Panc1 (cell line): ENCODE measurements at regions not wholly inside any gene's neighbourhood (a gene's known extent, or its start where the extent isn't known, plus 50 kb on each side); places are given as distances from the start of the nearest gene placed in this dataset.
A peak's percentile ranks its signal among the peaks of the same experiment; 100 is the strongest.

Source experiments
- ATAC-seq: fragments of 200-7000 bp; cut with Tn5 transposase; 2 replicates; pipeline ENCODE4 v1.9.1; 2020; ENCODE audit warnings: mild to moderate bottlenecking, moderate library complexity
- BruUV-seq: library from RNA; stranded (reverse); fragments of 400-500 nt; replicated peaks from 2 replicates; lab custom pipeline; 2021; lab: Mats Ljungman, UMichigan
- CTCF ChIA-PET: fragments of 300-600 bp; sonication (Branson Sonifier 250); formaldehyde crosslinking; loops from one replicate; lab custom pipeline; 2022; ENCODE audit warnings: antibody characterized with exemption; lab: Charles Lee
- POLR2A ChIA-PET: fragments of 300-600 bp; sonication (Branson Sonifier 250); formaldehyde crosslinking; loops from one replicate; lab custom pipeline; 2022; ENCODE audit warnings: antibody characterized with exemption; lab: Charles Lee
- DNase-seq: peaks from one replicate; pipeline ENCODE4 v3.0.0-alpha.2; 2010; ENCODE audit warnings: low read depth, low spot score
- H3K27ac ChIP-seq: 2 replicates; pipeline ENCODE4 v1.5.1; 2011; ENCODE audit warnings: mild to moderate bottlenecking, low read length, inconsistent platforms
- H3K27me3 ChIP-seq: fragments of 200-500 bp; sonication (Bioruptor generic); 2 replicates; pipeline ENCODE4 v1.6.0; 2014; ENCODE audit warnings: low read length, inconsistent platforms; ENCODE audit not compliant: control insufficient read depth, insufficient read depth
- H3K36me3 ChIP-seq: fragments of 200-500 bp; sonication (Bioruptor generic); 2 replicates; pipeline ENCODE4 v1.5.1; 2014; ENCODE audit warnings: inconsistent platforms, mild to moderate bottlenecking, low read length, moderate library complexity; ENCODE audit not compliant: control insufficient read depth, insufficient read depth
- H3K4me1 ChIP-seq: 2 replicates; pipeline ENCODE4 v1.5.1; 2011; ENCODE audit warnings: inconsistent platforms, mild to moderate bottlenecking, low read length, moderate library complexity; ENCODE audit not compliant: control insufficient read depth, insufficient read depth
- H3K4me3 ChIP-seq, 2 experiments: 2 replicates each; pipeline ENCODE4 v1.5.1; 2011 to 2012; ENCODE audit warnings: low read depth in 2 of 2, low read length in 2 of 2, mild to moderate bottlenecking in 2 of 2, inconsistent platforms in 1 of 2, moderate library complexity in 1 of 2
- H3K9me3 ChIP-seq: fragments of 200-500 bp; sonication (Bioruptor generic); 2 replicates; pipeline ENCODE4 v1.5.1; 2014; ENCODE audit warnings: low read depth, mild to moderate bottlenecking, inconsistent platforms, low read length, moderate library complexity; ENCODE audit not compliant: control insufficient read depth, insufficient read depth
- CTCF ChIP-seq: fragments of 450-650 bp; IDR thresholded peaks from 2 replicates; pipeline ENCODE4 v1.5.1; 2017; ENCODE audit warnings: mild to moderate bottlenecking
- POLR2AphosphoS5 ChIP-seq: IDR thresholded peaks from 2 replicates; pipeline ENCODE4 v1.6.1; 2012; ENCODE audit warnings: mild to moderate bottlenecking, low read depth, low read length, moderate library complexity
- REST ChIP-seq, 2 experiments: IDR thresholded peaks; 2 replicates each; pipeline ENCODE4 v1.6.1; 2011 to 2012; ENCODE audit warnings: low read depth in 2 of 2, control low read depth in 1 of 2, low read length in 1 of 2, mild to moderate bottlenecking in 1 of 2, moderate library complexity in 1 of 2; ENCODE audit not compliant: insufficient read depth in 1 of 2
- SIN3A ChIP-seq: IDR thresholded peaks from 2 replicates; pipeline ENCODE4 v1.6.1; 2012; ENCODE audit warnings: low read depth, mild to moderate bottlenecking, low read length, moderate library complexity, borderline replicate concordance; ENCODE audit not compliant: insufficient read depth
- TCF7L2 ChIP-seq: IDR thresholded peaks from 2 replicates; pipeline ENCODE4 v1.6.1; 2011; ENCODE audit warnings: mild to moderate bottlenecking, low read depth, low read length, inconsistent platforms
- in situ Hi-C: cut with HindIII; loops from 2 replicates; pipeline ENCODE4 v1.10.0; 2016; ENCODE audit warnings: low sequenced_read_pairs, low pct_unique_long_range_greater_than_20kb
- intact Hi-C: fragments of 100-400 bp; cut with micrococcal nuclease; formaldehyde crosslinking; loops from one replicate; pipeline ENCODE4 v1.10.0; 2022; ENCODE audit not compliant: unreplicated experiment

- Histone ChIP-seq H3K27me3 (no peaks in the 10 kb centered on the region), H3K36me3 (no peaks in the 10 kb centered on the region), H3K4me1 (no peaks in the 10 kb centered on the region), H3K9me3 (no peaks in the 10 kb centered on the region), H3K27ac (no peak overlapping the region), H3K4me3 (no peak overlapping the region)
- TF ChIP-seq CTCF: no peak
- TF ChIP-seq TCF7L2: no peak
- TF ChIP-seq REST (IDR thresholded peaks at IDR 0.05; ENCODE audit: insufficient read depth in 1 of 2, low read depth in 2 of 2, low read length in 1 of 2): no peak
- TF ChIP-seq SIN3A: no peak
- no peak for TF ChIP-seq POLR2AphosphoS5
- ChIA-PET CTCF (interaction anchor here (0.7 kb wide), 1 partner anchor 23 kb away, joined by 3 read pairs; no protein-coding TSS in a partner anchor), POLR2A (no interaction called here)
- ATAC-seq: no peak
- BruUV-seq: no TSS peak
- intact Hi-C loops (no loop called here), in situ Hi-C loops (no loop called here)
- DNase-seq: no peak
Measured at GRCh38 chr18:38551881-38552280, 986.3 kb upstream of the CELF4 start.

GRCh38 chr18:38545071-38545470, 979.5 kb upstream of the CELF4 start:
- CTCF ChIA-PET: no interaction called here
- no peak overlapping the region for H3K27ac ChIP-seq
- H3K9me3 ChIP-seq: no peaks in the 10 kb centered on the region
- DNase-seq (no peak), ATAC-seq (no peak)
- no peak overlapping the region for H3K4me3 ChIP-seq
- TF ChIP-seq REST (IDR thresholded peaks at IDR 0.05; ENCODE audit: insufficient read depth in 1 of 2, low read depth in 2 of 2, low read length in 1 of 2): no peak
- peak; percentile 9; the same call in 1 of the 2 replicates for TF ChIP-seq CTCF
- no peak for TF ChIP-seq SIN3A
- TF ChIP-seq POLR2AphosphoS5: no peak
- TF ChIP-seq TCF7L2: no peak
- H3K4me1 ChIP-seq: no peaks in the 10 kb centered on the region
- H3K36me3 ChIP-seq: no peaks in the 10 kb centered on the region
- intact Hi-C loops (no loop called here), in situ Hi-C loops (no loop called here)
- no TSS peak for BruUV-seq
- POLR2A ChIA-PET: no interaction called here
- H3K27me3 ChIP-seq: no peaks in the 10 kb centered on the region
